Trophoblast cell (in vitro differentiated cells and primary cell): ENCODE measurements at regions not wholly inside any gene's neighbourhood (a gene's known extent, or its start where the extent isn't known, plus 50 kb on each side); places are given as distances from the start of the nearest gene placed in this dataset.
A peak's percentile ranks its signal among the peaks of the same experiment; 100 is the strongest.

Experiments used
- DNase-seq, 2 donors: peaks; one replicate each; pipeline ENCODE4 v3.0.0-alpha.2; 2016
- H2AFZ ChIP-seq: 2 replicates; pipeline ENCODE4 v1.6.1; 2013; ENCODE audit warnings: low read length, moderate library complexity, mild to moderate bottlenecking; ENCODE audit not compliant: insufficient read depth, poor library complexity
- H2AK5ac ChIP-seq: 2 replicates; pipeline ENCODE4 v1.6.1; 2013; ENCODE audit warnings: mild to moderate bottlenecking, low read length
- H2BK120ac ChIP-seq: 2 replicates; pipeline ENCODE4 v1.6.1; 2013; ENCODE audit warnings: low read length, mild to moderate bottlenecking, moderate library complexity; ENCODE audit not compliant: insufficient read depth, poor library complexity
- H2BK12ac ChIP-seq: 2 replicates; pipeline ENCODE4 v1.6.1; 2013; ENCODE audit warnings: mild to moderate bottlenecking, low read length, moderate library complexity
- H2BK5ac ChIP-seq: 2 replicates; pipeline ENCODE4 v1.6.1; 2013; ENCODE audit warnings: low read length, low read depth, moderate library complexity, mild to moderate bottlenecking; ENCODE audit not compliant: poor library complexity
- H3K14ac ChIP-seq: 2 replicates; pipeline ENCODE4 v1.6.1; 2013; ENCODE audit warnings: mild to moderate bottlenecking, low read length
- H3K18ac ChIP-seq: 2 replicates; pipeline ENCODE4 v1.6.1; 2013; ENCODE audit warnings: mild to moderate bottlenecking, low read length
- H3K23ac ChIP-seq: 2 replicates; pipeline ENCODE4 v1.6.1; 2013; ENCODE audit warnings: low read length
- H3K27ac ChIP-seq: 2 replicates; pipeline ENCODE4 v1.5.1; 2013; ENCODE audit warnings: low read depth, mild to moderate bottlenecking, inconsistent platforms, low read length, moderate library complexity
- H3K27me3 ChIP-seq: 2 replicates; pipeline ENCODE4 v1.6.1; 2013; ENCODE audit warnings: inconsistent platforms, mild to moderate bottlenecking, low read length, moderate library complexity; ENCODE audit not compliant: insufficient read depth
- H3K36me3 ChIP-seq, 2 experiments: 1 replicate in 1 of 2; 2 replicates in 1 of 2; pipeline ENCODE4 v1.6.1; 2013; ENCODE audit warnings: low read length in 2 of 2, mild to moderate bottlenecking in 2 of 2, moderate library complexity in 1 of 2; ENCODE audit not compliant: insufficient read depth in 2 of 2, control insufficient read depth in 1 of 2
- H3K4ac ChIP-seq: 2 replicates; pipeline ENCODE4 v1.6.1; 2013; ENCODE audit warnings: low read depth, mild to moderate bottlenecking, low read length, moderate library complexity
- H3K4me1 ChIP-seq, 2 experiments: 1 replicate in 1 of 2; 2 replicates in 1 of 2; pipeline ENCODE4 v1.6.1; 2013; ENCODE audit warnings: low read length in 2 of 2, mild to moderate bottlenecking in 2 of 2, moderate library complexity in 1 of 2; ENCODE audit not compliant: insufficient read depth in 2 of 2, control insufficient read depth in 1 of 2
- H3K4me2 ChIP-seq: 2 replicates; pipeline ENCODE4 v1.6.1; 2013; ENCODE audit warnings: inconsistent platforms, mild to moderate bottlenecking, low read length, moderate library complexity
- H3K4me3 ChIP-seq: 2 replicates; pipeline ENCODE4 v1.5.1; 2013; ENCODE audit warnings: mild to moderate bottlenecking, low read depth, low read length, inconsistent platforms
- H3K79me1 ChIP-seq: one replicate; pipeline ENCODE4 v1.6.1; 2013; ENCODE audit warnings: low read length
- H3K79me2 ChIP-seq: 2 replicates; pipeline ENCODE4 v1.6.1; 2013; ENCODE audit warnings: low read length, mild to moderate bottlenecking; ENCODE audit not compliant: control insufficient read depth, insufficient read depth, poor library complexity
- H3K9ac ChIP-seq: 2 replicates; pipeline ENCODE4 v1.6.1; 2013; ENCODE audit warnings: mild to moderate bottlenecking, low read length
- H3K9me3 ChIP-seq: 2 replicates; pipeline ENCODE4 v1.6.1; 2013; ENCODE audit warnings: low read depth, mild to moderate bottlenecking, control low read depth, inconsistent platforms, low read length; ENCODE audit not compliant: insufficient read depth
- H4K12ac ChIP-seq: 2 replicates; pipeline ENCODE4 v1.6.1; 2013; ENCODE audit warnings: low read depth, mild to moderate bottlenecking, low read length, moderate library complexity
- H4K8ac ChIP-seq: 2 replicates; pipeline ENCODE4 v1.6.1; 2013; ENCODE audit warnings: low read depth, mild to moderate bottlenecking, low read length, moderate library complexity
- H4K91ac ChIP-seq: one replicate; pipeline ENCODE4 v1.6.1; 2013; ENCODE audit warnings: low read depth, mild to moderate bottlenecking, low read length, moderate library complexity
- WGBS: extraction: QIAGEN DNeasy Blood & Tissue Kit; methylation state at CpG from one replicate; pipeline ENCODE4 v1.1.7; 2013; ENCODE audit warnings: missing lambda C conversion rate; ENCODE audit not compliant: insufficient read length, insufficient coverage; ENCODE audit errors: extremely low coverage; 5-methylcytosine and 5-hydroxymethylcytosine counted together

DNA sequence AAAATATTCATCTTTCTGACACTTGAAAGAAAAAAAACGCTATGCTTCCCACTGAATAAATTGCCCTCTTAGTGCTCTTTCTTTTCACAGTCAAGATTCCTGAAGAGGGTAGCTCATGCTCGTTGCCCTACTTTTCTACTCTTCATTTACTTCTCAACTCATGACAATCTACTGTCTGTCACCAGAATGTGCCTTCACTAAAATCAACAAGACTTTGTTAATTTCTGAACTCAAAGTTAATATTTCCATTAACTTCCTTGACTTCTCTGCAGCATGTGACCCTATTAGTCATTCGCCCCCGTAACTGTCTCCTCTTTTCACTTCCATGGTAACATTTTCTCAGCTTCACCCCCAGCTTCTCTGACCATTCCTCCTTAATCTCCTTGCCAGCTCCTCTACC, 98.9 kb upstream of the MAPRE2 start:
- no peaks in the 10 kb centered on the region for H3K4me1 ChIP-seq
- H3K79me1 ChIP-seq: no peaks in the 10 kb centered on the region
- H3K27ac ChIP-seq: no peak overlapping the region
- H2AK5ac ChIP-seq: no peak overlapping the region
- no peaks in the 10 kb centered on the region for H3K9me3 ChIP-seq
- no peak overlapping the region for H3K9ac ChIP-seq
- no peak overlapping the region for H3K4me2 ChIP-seq
- H3K14ac ChIP-seq: no peak overlapping the region
- no peaks in the 10 kb centered on the region for H3K36me3 ChIP-seq
- WGBS: no CpG with 5 or more reads among the region's 4 CpGs
- no peak overlapping the region for H3K4ac ChIP-seq
- H3K4me3 ChIP-seq: no peak overlapping the region
- no peak overlapping the region for H4K91ac ChIP-seq
- no peak for DNase-seq
- H4K8ac ChIP-seq: no peak overlapping the region
- no peak overlapping the region for H2BK5ac ChIP-seq
- H4K12ac ChIP-seq: no peak overlapping the region
- no peaks in the 10 kb centered on the region for H3K79me2 ChIP-seq
- H3K23ac ChIP-seq: no peak overlapping the region
- H2AFZ ChIP-seq: no peak overlapping the region
- no peak overlapping the region for H2BK12ac ChIP-seq
- H3K18ac ChIP-seq: no peak overlapping the region
- H3K27me3 ChIP-seq: no peaks in the 10 kb centered on the region
- peak overlapping the region; percentile 43 for H2BK120ac ChIP-seq

DNA sequence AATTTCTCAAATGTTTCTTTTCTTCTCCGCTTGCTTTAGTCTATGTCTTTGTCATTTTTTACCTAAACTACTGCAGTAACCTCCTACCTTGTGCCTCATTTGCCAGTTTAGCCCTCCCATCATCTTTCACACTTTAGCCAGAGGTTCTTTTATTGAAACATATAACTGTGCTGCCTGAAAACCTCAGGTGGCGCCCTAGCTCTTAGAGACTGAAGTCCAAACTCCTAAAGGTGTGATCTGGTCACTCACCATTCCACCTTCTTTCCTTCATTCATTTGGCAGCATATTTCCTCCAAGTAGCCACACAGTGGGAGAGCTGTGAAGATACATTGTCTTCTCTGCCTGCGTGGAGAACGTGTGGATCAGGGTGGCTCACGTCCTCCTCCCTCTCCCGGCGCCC, 98.2 kb upstream of the MAPRE2 start:
- no peak for DNase-seq
- Histone ChIP-seq H4K12ac (no peak overlapping the region), H3K4me2 (no peak overlapping the region), H3K14ac (no peak overlapping the region), H3K27ac (no peak overlapping the region), H3K4ac (no peak overlapping the region), H2AK5ac (peak overlapping the region; percentile 91), H2BK12ac (peak overlapping the region; percentile 84), H4K91ac (no peak overlapping the region), H2BK5ac (no peak overlapping the region), H3K36me3 (no peaks in the 10 kb centered on the region), H3K27me3 (no peaks in the 10 kb centered on the region), H3K4me1 (peaks cover 0 to 2% of the 10 kb centered on the region in 2 experiments), H3K23ac (no peak overlapping the region), H3K18ac (no peak overlapping the region), H3K9me3 (no peaks in the 10 kb centered on the region), H2AFZ (no peak overlapping the region), H3K9ac (no peak overlapping the region), H2BK120ac (no peak overlapping the region), H4K8ac (no peak overlapping the region), H3K79me1 (no peaks in the 10 kb centered on the region), H3K79me2 (no peaks in the 10 kb centered on the region), H3K4me3 (no peak overlapping the region)
- WGBS: no CpG with 5 or more reads among the region's 7 CpGs

DNA sequence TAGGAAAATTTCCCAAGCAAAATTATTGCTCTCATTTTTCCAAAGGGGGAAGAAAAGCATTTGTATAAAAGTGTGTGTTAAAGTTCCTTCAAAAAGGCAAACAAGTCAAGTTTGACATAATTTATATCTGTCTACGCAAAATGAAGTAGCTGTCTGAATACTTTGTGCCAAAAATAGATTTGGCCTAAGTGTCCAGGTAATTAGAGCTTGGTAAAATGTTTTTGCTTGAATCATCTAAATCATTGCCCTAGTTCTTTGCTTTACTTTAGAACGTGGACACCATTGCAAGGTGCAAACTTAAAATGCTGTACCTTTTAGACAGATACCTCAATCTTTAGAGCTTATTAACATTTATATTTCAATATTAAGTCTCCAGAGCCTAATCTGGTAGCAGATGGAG, 97.6 kb upstream of the MAPRE2 start:
- Histone ChIP-seq H3K79me1 (no peaks in the 10 kb centered on the region), H2BK12ac (no peak overlapping the region), H3K9me3 (no peaks in the 10 kb centered on the region), H2BK120ac (no peak overlapping the region), H3K18ac (no peak overlapping the region), H3K36me3 (no peaks in the 10 kb centered on the region), H3K4me3 (no peak overlapping the region), H2BK5ac (no peak overlapping the region), H3K4me1 (peaks cover 0 to 2% of the 10 kb centered on the region in 2 experiments), H3K9ac (no peak overlapping the region), H3K27me3 (no peaks in the 10 kb centered on the region), H3K14ac (no peak overlapping the region), H4K8ac (no peak overlapping the region), H2AK5ac (no peak overlapping the region), H3K4ac (no peak overlapping the region), H3K27ac (no peak overlapping the region), H4K12ac (no peak overlapping the region), H4K91ac (no peak overlapping the region), H3K4me2 (no peak overlapping the region), H3K23ac (no peak overlapping the region), H3K79me2 (no peaks in the 10 kb centered on the region), H2AFZ (no peak overlapping the region)
- no peak for DNase-seq
- no CpG with 5 or more reads among the region's 2 CpGs for WGBS

DNA sequence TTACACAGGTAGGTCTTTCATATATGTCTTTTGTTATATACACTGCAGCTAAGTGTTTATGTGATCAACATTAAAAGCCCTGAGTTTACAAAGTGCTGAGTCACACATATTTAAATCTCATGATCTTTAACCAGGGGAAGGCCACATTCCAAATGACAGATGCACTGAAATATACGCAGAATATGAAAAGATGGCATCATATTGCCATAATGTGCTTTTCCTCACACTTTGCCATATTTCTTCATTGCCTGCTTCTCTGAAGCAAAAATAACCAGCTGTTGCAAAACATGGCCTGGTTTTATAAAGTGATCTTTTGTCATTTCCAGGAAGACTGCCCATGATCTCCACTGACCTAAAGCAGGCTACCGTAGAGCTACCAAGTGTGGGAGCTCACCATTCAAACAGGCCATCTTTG, 93.5 kb upstream of the MAPRE2 start:
- no peak overlapping the region for H2AFZ ChIP-seq
- no peak overlapping the region for H3K23ac ChIP-seq
- H4K8ac ChIP-seq: no peak overlapping the region
- no CpG with 5 or more reads among the region's 2 CpGs for WGBS
- no peak overlapping the region for H3K14ac ChIP-seq
- H3K9me3 ChIP-seq: no peaks in the 10 kb centered on the region
- no peak overlapping the region for H3K4me2 ChIP-seq
- H4K12ac ChIP-seq: no peak overlapping the region
- no peaks in the 10 kb centered on the region for H3K79me2 ChIP-seq
- H3K4me1 ChIP-seq: peaks cover 0 to 2% of the 10 kb centered on the region in 2 experiments
- no peaks in the 10 kb centered on the region for H3K36me3 ChIP-seq
- H3K4ac ChIP-seq: no peak overlapping the region
- H2BK120ac ChIP-seq: no peak overlapping the region
- no peak overlapping the region for H2AK5ac ChIP-seq
- peak; percentile 27 to 67 for DNase-seq
- no peak overlapping the region for H2BK12ac ChIP-seq
- no peak overlapping the region for H3K27ac ChIP-seq
- H3K79me1 ChIP-seq: no peaks in the 10 kb centered on the region
- H3K27me3 ChIP-seq: no peaks in the 10 kb centered on the region
- H4K91ac ChIP-seq: no peak overlapping the region
- H3K9ac ChIP-seq: no peak overlapping the region
- H2BK5ac ChIP-seq: no peak overlapping the region
- H3K4me3 ChIP-seq: no peak overlapping the region
- no peak overlapping the region for H3K18ac ChIP-seq
